NCI-H1694 treated with DMSO at 0.1 percent for 48 hours (cell line): ENCODE measurements at regions not wholly inside any gene's neighbourhood (a gene's known extent, or its start where the extent isn't known, plus 50 kb on each side); places are given as distances from the start of the nearest gene placed in this dataset.
"Not testable (repeated sequence)": the region's sequence is repeated elsewhere in the genome, so short reads cannot be mapped to it uniquely, and the experiment has no call there.

Source experiments
- DNase-seq: peaks from one replicate; lab custom pipeline; 2025; lab: John Stamatoyannopoulos, UW

GRCh38 chr3:4222574-4223175 lies 80.5 kb upstream of the SETMAR start:
- peak; percentile 22 for DNase-seq

DNA sequence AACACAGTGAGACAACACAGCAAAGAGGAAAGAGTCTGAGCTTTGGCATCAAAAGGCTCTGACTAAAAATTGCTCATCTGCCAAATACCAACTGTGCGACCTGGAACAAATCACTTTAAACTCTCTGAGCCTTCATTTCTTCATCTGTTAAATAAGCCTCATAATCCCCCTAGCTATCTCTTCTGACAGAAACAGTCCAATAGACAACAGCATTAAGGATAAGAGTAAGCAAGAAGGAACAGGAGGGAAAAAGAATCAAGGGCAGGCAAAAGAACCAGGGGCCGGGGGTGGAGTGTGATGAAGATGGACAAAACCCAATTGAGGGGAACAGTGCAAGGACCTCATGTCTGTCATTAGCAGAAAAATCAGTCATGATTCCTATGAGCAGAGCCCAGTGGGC lies 79.4 kb upstream of the SETMAR start:
- no peak for DNase-seq

GRCh38 chr3:4224331-4224730 lies 78.8 kb upstream of the SETMAR start:
- DNase-seq = no peak

DNA sequence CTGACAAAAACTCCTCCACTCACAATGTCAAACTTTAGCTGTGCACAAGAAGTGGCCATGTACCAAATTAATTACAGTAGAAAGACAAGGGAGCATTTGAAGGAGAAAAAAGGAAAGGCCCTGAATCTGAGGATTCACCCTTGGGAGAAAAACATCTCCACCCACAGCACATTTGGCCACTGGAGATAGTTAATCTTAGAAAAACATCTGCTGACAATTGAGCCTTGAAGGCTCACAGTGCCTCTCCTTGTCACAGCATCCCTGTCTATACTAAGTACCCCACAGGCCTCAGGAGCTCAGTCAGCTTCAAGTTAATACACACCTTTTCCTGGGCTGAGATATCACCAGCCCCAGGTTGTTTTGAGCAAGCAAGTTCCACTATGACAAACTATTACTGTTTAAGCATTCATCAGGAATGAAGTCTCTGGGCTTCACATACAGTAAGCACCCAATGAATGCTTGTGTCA lies 78.1 kb upstream of the SETMAR start:
- no peak for DNase-seq

DNA sequence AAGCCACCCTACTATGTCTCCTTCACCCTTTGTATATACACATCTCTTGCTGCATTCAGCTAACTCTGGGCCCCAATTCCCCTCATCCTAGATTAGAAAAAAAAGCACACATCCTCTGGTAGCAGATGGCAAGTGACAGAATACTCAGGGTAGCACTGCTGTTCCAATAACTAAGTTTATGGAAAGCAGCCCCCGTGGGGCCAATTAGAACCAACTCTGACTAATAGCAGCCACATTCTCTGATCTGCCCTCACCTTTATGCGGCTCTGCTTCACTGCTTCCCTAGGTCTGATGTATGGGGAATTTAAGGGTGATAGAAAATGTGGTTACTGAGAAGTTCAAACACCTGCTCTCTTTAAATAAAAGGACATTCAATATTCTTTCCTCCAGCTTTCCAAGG lies 74.9 kb upstream of the SETMAR start:
- peak; percentile 58 for DNase-seq

DNA sequence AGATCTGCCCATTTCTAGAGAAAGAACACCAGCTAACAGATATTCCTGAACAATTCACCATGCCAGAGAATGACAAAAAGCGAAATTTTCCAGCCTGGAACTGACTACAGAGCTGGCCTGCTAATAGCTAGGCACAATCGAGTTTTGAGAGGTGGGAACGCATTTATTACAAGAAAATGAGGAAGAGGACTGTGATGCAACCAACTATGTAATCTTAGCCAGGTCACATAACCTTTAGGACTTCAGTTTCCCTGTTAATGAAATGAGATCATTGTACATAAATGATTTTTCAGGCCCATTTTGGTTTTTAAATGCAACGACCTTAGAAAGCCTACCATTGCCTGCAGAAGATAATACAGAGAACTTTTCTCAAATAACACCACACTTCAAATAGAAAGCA lies 72.1 kb upstream of the SETMAR start:
- DNase-seq = no peak

- DNase-seq = no peak
These were observed 70.4 kb upstream of the SETMAR start for GRCh38 chr3:4232798-4233197.

GRCh38 chr3:4233488-4233887 lies 69.7 kb upstream of the SETMAR start:
- DNase-seq = no peak

- DNase-seq = no peak
These were observed 68.3 kb upstream of the SETMAR start for GRCh38 chr3:4234889-4235288.

GRCh38 chr3:4235690-4236089 lies 67.5 kb upstream of the SETMAR start:
- no peak for DNase-seq

- no peak for DNase-seq
These were observed 61.5 kb upstream of the SETMAR start for GRCh38 chr3:4241595-4242170.

GRCh38 chr3:4245671-4246070 lies 57.5 kb upstream of the SETMAR start:
- no peak for DNase-seq

DNA sequence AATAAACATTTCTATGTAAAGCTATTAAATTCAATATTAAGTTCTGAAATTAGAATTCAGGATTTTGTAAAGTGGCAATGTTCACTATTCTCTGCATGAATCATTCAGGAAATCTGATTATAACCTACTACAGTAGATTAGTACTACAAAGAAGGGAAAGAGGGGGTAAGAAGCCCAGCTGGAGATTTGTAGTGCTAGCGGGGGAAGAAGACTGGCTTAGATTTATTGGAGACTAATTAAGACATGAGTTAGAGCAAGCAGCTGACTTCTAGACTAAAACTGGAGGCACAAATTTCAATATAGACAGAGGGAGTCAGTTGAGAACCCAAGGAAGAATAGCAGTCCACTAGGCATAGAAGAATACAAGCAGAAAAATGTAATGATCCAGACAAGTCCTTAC lies 55.8 kb upstream of the SETMAR start:
- DNase-seq = no peak

- DNase-seq = no peak
These were observed 53.1 kb upstream of the SETMAR start for GRCh38 chr3:4250064-4250463.

GRCh38 chr3:4251412-4251811 lies 51.8 kb upstream of the SETMAR start:
- DNase-seq = no peak

GRCh38 chr3:4253072-4253832 lies 49.9 kb upstream of the SETMAR start:
- not testable (repeated sequence) for DNase-seq
